Esophagus squamous epithelium (tissue), 4 donors: ENCODE measurements at regions not wholly inside any gene's neighbourhood (a gene's known extent, or its start where the extent isn't known, plus 50 kb on each side); places are given as distances from the start of the nearest gene placed in this dataset.

ENCODE experiments used
- POLR2A ChIP-seq, 4 donors: fragments of 450-650 bp; IDR thresholded peaks; one replicate each; pipeline ENCODE4 v1.6.1; 2017; ENCODE audit warnings: antibody characterized with exemption in 4 of 4, mild to moderate bottlenecking in 4 of 4, moderate library complexity in 3 of 4
- TF ChIP-seq, protein P1 (sequence below), 6 experiments: fragments of 450-650 bp in 4 of 6; fragments of 200-600 bp in 2 of 6; sonication (generic) in 2 of 6; IDR thresholded peaks; one replicate each; pipeline ENCODE4 v1.5.1; 2016 to 2019; ENCODE audit warnings: antibody characterized with exemption in 6 of 6, mild to moderate bottlenecking in 4 of 6, moderate library complexity in 4 of 6

GRCh38 chr6:67287566-67287965 is 1347.5 kb upstream of the ADGRB3 start:
- TF ChIP-seq, protein P1, sequence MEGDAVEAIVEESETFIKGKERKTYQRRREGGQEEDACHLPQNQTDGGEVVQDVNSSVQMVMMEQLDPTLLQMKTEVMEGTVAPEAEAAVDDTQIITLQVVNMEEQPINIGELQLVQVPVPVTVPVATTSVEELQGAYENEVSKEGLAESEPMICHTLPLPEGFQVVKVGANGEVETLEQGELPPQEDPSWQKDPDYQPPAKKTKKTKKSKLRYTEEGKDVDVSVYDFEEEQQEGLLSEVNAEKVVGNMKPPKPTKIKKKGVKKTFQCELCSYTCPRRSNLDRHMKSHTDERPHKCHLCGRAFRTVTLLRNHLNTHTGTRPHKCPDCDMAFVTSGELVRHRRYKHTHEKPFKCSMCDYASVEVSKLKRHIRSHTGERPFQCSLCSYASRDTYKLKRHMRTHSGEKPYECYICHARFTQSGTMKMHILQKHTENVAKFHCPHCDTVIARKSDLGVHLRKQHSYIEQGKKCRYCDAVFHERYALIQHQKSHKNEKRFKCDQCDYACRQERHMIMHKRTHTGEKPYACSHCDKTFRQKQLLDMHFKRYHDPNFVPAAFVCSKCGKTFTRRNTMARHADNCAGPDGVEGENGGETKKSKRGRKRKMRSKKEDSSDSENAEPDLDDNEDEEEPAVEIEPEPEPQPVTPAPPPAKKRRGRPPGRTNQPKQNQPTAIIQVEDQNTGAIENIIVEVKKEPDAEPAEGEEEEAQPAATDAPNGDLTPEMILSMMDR (IDR thresholded peaks at IDR 0.05), result no peak
- no peak for TF ChIP-seq POLR2A (IDR thresholded peaks at IDR 0.05)
